OCI-LY7 (cell line): ENCODE measurements at regions not wholly inside any gene's neighbourhood (a gene's known extent, or its start where the extent isn't known, plus 50 kb on each side); places are given as distances from the start of the nearest gene placed in this dataset.

ENCODE experiments used
- BruUV-seq: library from RNA; stranded (reverse); fragments of 400-500 nt; replicated peaks from 2 replicates; lab custom pipeline; 2021; lab: Mats Ljungman, UMichigan
- CTCF ChIA-PET: fragments of 300-600 bp; sonication (Branson Sonifier 250); formaldehyde crosslinking; loops from one replicate; lab custom pipeline; 2022; ENCODE audit warnings: antibody characterized with exemption; ENCODE audit not compliant: unreplicated experiment; lab: Charles Lee
- POLR2A ChIA-PET: fragments of 300-600 bp; sonication (Branson Sonifier 250); formaldehyde crosslinking; loops from one replicate; lab custom pipeline; 2022; ENCODE audit warnings: antibody characterized with exemption; lab: Charles Lee
- DNase-seq: peaks from one replicate; pipeline ENCODE4 v3.0.0-alpha.2; 2015; ENCODE audit warnings: low spot score
- H2AFZ ChIP-seq: fragments of 200-600 bp; sonication (generic), shearing (Covaris generic); 2 replicates; pipeline ENCODE4 v1.6.1; 2014; ENCODE audit warnings: mild to moderate bottlenecking, antibody characterized with exemption, low read length, moderate library complexity
- H3K27ac ChIP-seq: fragments of 200-600 bp; sonication (generic); 2 replicates; pipeline ENCODE4 v1.5.1; 2014; ENCODE audit warnings: mixed run types, low read depth, mild to moderate bottlenecking, moderate library complexity, low read length, inconsistent platforms; ENCODE audit not compliant: poor library complexity, severe bottlenecking
- H3K36me3 ChIP-seq: fragments of 200-600 bp; sonication (generic); 2 replicates; pipeline ENCODE4 v1.6.1; 2014; ENCODE audit warnings: mild to moderate bottlenecking, antibody characterized with exemption, low read length, moderate library complexity, mixed read lengths; ENCODE audit not compliant: insufficient read depth
- H3K4me1 ChIP-seq: fragments of 200-600 bp; sonication (generic); 2 replicates; pipeline ENCODE4 v1.5.1; 2014; ENCODE audit warnings: mild to moderate bottlenecking, low read length; ENCODE audit not compliant: insufficient read depth, poor library complexity, severe bottlenecking
- H3K4me2 ChIP-seq: fragments of 200-600 bp; sonication (generic); 2 replicates; pipeline ENCODE4 v1.6.1; 2014; ENCODE audit warnings: mild to moderate bottlenecking, low read length
- H3K4me3 ChIP-seq: fragments of 200-600 bp; sonication (generic); 2 replicates; pipeline ENCODE4 v1.5.1; 2014; ENCODE audit warnings: mild to moderate bottlenecking, low read depth, low read length; ENCODE audit not compliant: poor library complexity, severe bottlenecking
- H3K79me2 ChIP-seq: fragments of 200-600 bp; sonication (generic); 2 replicates; pipeline ENCODE4 v1.6.1; 2016; ENCODE audit warnings: low read depth, mild to moderate bottlenecking, low read length, moderate library complexity, mixed read lengths; ENCODE audit not compliant: insufficient read depth
- H3K9me2 ChIP-seq: fragments of 200-600 bp; sonication (generic); 2 replicates; pipeline ENCODE4 v1.6.1; 2016; ENCODE audit warnings: mild to moderate bottlenecking, low read length, mixed read lengths; ENCODE audit not compliant: insufficient read depth
- H3K9me3 ChIP-seq: fragments of 200-600 bp; sonication (generic); 2 replicates; pipeline ENCODE4 v1.6.1; 2014; ENCODE audit warnings: mild to moderate bottlenecking, mixed run types, low read length, mixed read lengths
- H4K20me1 ChIP-seq: fragments of 200-600 bp; sonication (generic); 2 replicates; pipeline ENCODE4 v1.6.1; 2014; ENCODE audit warnings: mild to moderate bottlenecking, antibody characterized with exemption, low read length, moderate library complexity, mixed read lengths; ENCODE audit not compliant: insufficient read depth
- CTCF ChIP-seq: fragments of 200-600 bp; sonication (generic); conservative IDR thresholded peaks from 2 replicates; pipeline ENCODE4 v1.5.1; 2014; ENCODE audit warnings: mild to moderate bottlenecking, antibody characterized with exemption, low read length, moderate library complexity, mixed read lengths
- EZH2phosphoT487 ChIP-seq: fragments of 200-600 bp; sonication (generic); IDR thresholded peaks from 2 replicates; pipeline ENCODE4 v1.6.1; 2018; ENCODE audit warnings: low read depth, borderline replicate concordance, mild to moderate bottlenecking, mixed run types, antibody characterized with exemption, low read length, moderate library complexity, mixed read lengths
- intact Hi-C: fragments of 100-400 bp; cut with micrococcal nuclease; formaldehyde crosslinking; loops from one replicate; pipeline ENCODE4 v1.10.0; 2022; ENCODE audit not compliant: unreplicated experiment

- CTCF ChIA-PET, result no interaction called here
- no peak overlapping the region for H2AFZ ChIP-seq
- H3K79me2 ChIP-seq, result no peaks in the 10 kb centered on the region
- BruUV-seq, result no TSS peak
- H3K9me3 ChIP-seq, result 0 out of 2 replicates have a peak, but pooled peaks cover 5% of the 10 kb centered on the region
- H3K9me2 ChIP-seq, result no peaks in the 10 kb centered on the region
- POLR2A ChIA-PET, result interaction anchor here (0.5 to 0.7 kb wide), 3 partner anchors 9 to 50 kb away, joined by 3 to 4 read pairs (median 3); no protein-coding TSS in a partner anchor
- TF ChIP-seq CTCF (no peak), EZH2phosphoT487 (no peak)
- no peaks in the 10 kb centered on the region for H4K20me1 ChIP-seq
- H3K27ac ChIP-seq, result no peak overlapping the region
- no peaks in the 10 kb centered on the region for H3K36me3 ChIP-seq
- H3K4me1 ChIP-seq, result no peaks in the 10 kb centered on the region
- no peak overlapping the region for H3K4me3 ChIP-seq
- no peak overlapping the region for H3K4me2 ChIP-seq
- DNase-seq, result no peak
- intact Hi-C loops, result no loop called here
These were observed 259.8 kb upstream of the NR5A2 start for GRCh38 chr1:199767700-199768099.

GRCh38 chr1:199774433-199775089, 252.9 kb upstream of the NR5A2 start:
- POLR2A ChIA-PET, result interaction anchor here (0.6 to 1.5 kb wide), 7 partner anchors 9 to 1727 kb away, joined by 3 to 6 read pairs (median 3); no protein-coding TSS in a partner anchor
- H2AFZ ChIP-seq, result no peak overlapping the region
- no peak for TF ChIP-seq CTCF
- TF ChIP-seq EZH2phosphoT487, result no peak

More at GRCh38 chr1:199774433-199775089, 252.9 kb upstream of the NR5A2 start:
- intact Hi-C loops, result no loop called here
- H3K4me3 ChIP-seq, result no peak overlapping the region
- no peaks in the 10 kb centered on the region for H3K79me2 ChIP-seq
- no peak overlapping the region for H3K27ac ChIP-seq
- BruUV-seq, result no TSS peak
- H3K36me3 ChIP-seq, result no peaks in the 10 kb centered on the region
- H3K4me1 ChIP-seq, result no peaks in the 10 kb centered on the region
- H3K4me2 ChIP-seq, result no peak overlapping the region
- H3K9me2 ChIP-seq, result no peaks in the 10 kb centered on the region
- CTCF ChIA-PET, result no interaction called here
- no peak for DNase-seq
- no peaks in the 10 kb centered on the region for H4K20me1 ChIP-seq
- no peaks in the 10 kb centered on the region for H3K9me3 ChIP-seq
